ENCODE measurements at regions not wholly inside any gene's neighbourhood (a gene's known extent, or its start where the extent isn't known, plus 50 kb on each side); places are given as distances from the start of the nearest gene placed in this dataset.
A peak's percentile ranks its signal among the peaks of the same experiment; 100 is the strongest.
"Not testable (repeated sequence)": the region's sequence is repeated elsewhere in the genome, so short reads cannot be mapped to it uniquely, and the experiment has no call there.

GRCh38 chr20:47984437-47984836, 199.2 kb upstream of the SULF2 start:
- Histone ChIP-seq H3K4me2 (ENCODE audit: low read length) (no peak overlapping the region), H2AFZ (ENCODE audit: low read depth, low read length) (no peak overlapping the region), H3K36me3 (replicated peaks; ENCODE audit: low read depth, low read length) (no peaks in the 10 kb centered on the region), H3K4me1 (ENCODE audit: low read length) (no peaks in the 10 kb centered on the region), H3K9ac (ENCODE audit: low read length) (no peak overlapping the region), H3K27ac (ENCODE audit: low read length) (no peak overlapping the region), H3K79me2 (ENCODE audit: low read length) (no peaks in the 10 kb centered on the region), H3K4me3 (ENCODE audit: low read length) (no peak overlapping the region), H4K20me1 (ENCODE audit: insufficient read depth, low read length) (no peaks in the 10 kb centered on the region), H3K27me3 (ENCODE audit: low read depth, low read length) (peaks cover 38% of the 10 kb centered on the region), H3K9me3 (ENCODE audit: insufficient read depth, low read length) (no peaks in the 10 kb centered on the region)
- TF ChIP-seq EZH2phosphoT487 (IDR thresholded peaks at IDR 0.05; ENCODE audit: low read depth) (no peak), CTCF (IDR thresholded peaks at IDR 0.05; ENCODE audit: low read depth, low read length) (no peak)

GRCh38 chr20:47983642-47984041, 198.4 kb upstream of the SULF2 start:
- H3K9ac ChIP-seq (ENCODE audit: low read length): peak overlapping the region; percentile 39; the same call in 1 of the 2 replicates
- H3K4me1 ChIP-seq (ENCODE audit: low read length): not testable (repeated sequence)
- H3K27ac ChIP-seq (ENCODE audit: low read length): peak overlapping the region; percentile 60

GRCh38 chr20:47982574-47983360, 197.5 kb upstream of the SULF2 start:
- TF ChIP-seq CTCF (IDR thresholded peaks at IDR 0.05; ENCODE audit: low read depth, low read length) (no peak), EZH2phosphoT487 (IDR thresholded peaks at IDR 0.05; ENCODE audit: low read depth) (no peak)
- no peaks in the 10 kb centered on the region for H4K20me1 ChIP-seq (ENCODE audit: insufficient read depth, low read length)
- no peak overlapping the region for H3K27ac ChIP-seq (ENCODE audit: low read length)
- H2AFZ ChIP-seq (ENCODE audit: low read depth, low read length): no peak overlapping the region
- H3K36me3 ChIP-seq (replicated peaks; ENCODE audit: low read depth, low read length): no peaks in the 10 kb centered on the region
- no peak overlapping the region for H3K9ac ChIP-seq (ENCODE audit: low read length)
- H3K27me3 ChIP-seq (ENCODE audit: low read depth, low read length): peaks cover 38% of the 10 kb centered on the region
- H3K4me2 ChIP-seq (ENCODE audit: low read length): no peak overlapping the region
- H3K4me3 ChIP-seq (ENCODE audit: low read length): no peak overlapping the region
- no peaks in the 10 kb centered on the region for H3K4me1 ChIP-seq (ENCODE audit: low read length)
- no peaks in the 10 kb centered on the region for H3K79me2 ChIP-seq (ENCODE audit: low read length)
- H3K9me3 ChIP-seq (ENCODE audit: insufficient read depth, low read length): no peaks in the 10 kb centered on the region

More at GRCh38 chr20:47983642-47984041, 198.4 kb upstream of the SULF2 start:
- H2AFZ ChIP-seq (ENCODE audit: low read depth, low read length); H4K20me1 ChIP-seq (ENCODE audit: insufficient read depth, low read length); H3K36me3 ChIP-seq (replicated peaks; ENCODE audit: low read depth, low read length); H3K9me3 ChIP-seq (ENCODE audit: insufficient read depth, low read length); H3K79me2 ChIP-seq (ENCODE audit: low read length); H3K4me3 ChIP-seq (ENCODE audit: low read length): not testable (repeated sequence)
- Histone ChIP-seq H3K27me3 (ENCODE audit: low read depth, low read length) (peaks cover 38% of the 10 kb centered on the region), H3K4me2 (ENCODE audit: low read length) (peak overlapping the region; percentile 31; the same call in 1 of the 2 replicates)

- Histone ChIP-seq H2AFZ (ENCODE audit: low read depth, low read length) (no peak overlapping the region), H3K36me3 (replicated peaks; ENCODE audit: low read depth, low read length) (no peaks in the 10 kb centered on the region), H3K79me2 (ENCODE audit: low read length) (no peaks in the 10 kb centered on the region), H3K27me3 (ENCODE audit: low read depth, low read length) (peaks cover 40% of the 10 kb centered on the region), H3K4me1 (ENCODE audit: low read length) (no peaks in the 10 kb centered on the region), H3K9me3 (ENCODE audit: insufficient read depth, low read length) (no peaks in the 10 kb centered on the region), H4K20me1 (ENCODE audit: insufficient read depth, low read length) (no peaks in the 10 kb centered on the region), H3K4me3 (ENCODE audit: low read length) (no peak overlapping the region), H3K27ac (ENCODE audit: low read length) (no peak overlapping the region), H3K4me2 (ENCODE audit: low read length) (no peak overlapping the region), H3K9ac (ENCODE audit: low read length) (no peak overlapping the region)
- TF ChIP-seq CTCF (IDR thresholded peaks at IDR 0.05; ENCODE audit: low read depth, low read length): no peak
- no peak for TF ChIP-seq EZH2phosphoT487 (IDR thresholded peaks at IDR 0.05; ENCODE audit: low read depth)
These were observed 195.9 kb upstream of the SULF2 start for GRCh38 chr20:47981222-47981621.
